SK-MEL-5 (cell line): ENCODE measurements at regions not wholly inside any gene's neighbourhood (a gene's known extent, or its start where the extent isn't known, plus 50 kb on each side); places are given as distances from the start of the nearest gene placed in this dataset.

Experiments used
- DNase-seq: peaks from one replicate; pipeline ENCODE4 v3.0.0-alpha.2; 2016; ENCODE audit warnings: low read depth, low spot score
- in situ Hi-C: cut with HindIII; loops from 2 replicates; pipeline ENCODE4 v1.10.0; 2016; ENCODE audit warnings: low sequenced_read_pairs, high pct_unique_total_duplicates, low pct_unique_long_range_greater_than_20kb

- in situ Hi-C loops, result no loop called here
These were observed 320.7 kb downstream of the BTG1 start for GRCh38 chr12:91824991-91825390.

GRCh38 chr12:91819132-91819447, 326.6 kb downstream of the BTG1 start:
- in situ Hi-C loops, result no loop called here
- DNase-seq, result no peak

More at GRCh38 chr12:91824991-91825390, 320.7 kb downstream of the BTG1 start:
- DNase-seq, result no peak

GRCh38 chr12:91818227-91819131, 327.2 kb downstream of the BTG1 start:
- in situ Hi-C loops, result no loop called here
- DNase-seq, result no peak

- no peak for DNase-seq
- in situ Hi-C loops, result no loop called here
These were observed 328.1 kb downstream of the BTG1 start for GRCh38 chr12:91817517-91817916.

- no peak for DNase-seq
- in situ Hi-C loops, result no loop called here
These were observed 331.9 kb downstream of the BTG1 start for GRCh38 chr12:91813701-91814100.

- DNase-seq, result peak; percentile 73
- in situ Hi-C loops, result no loop called here
These were observed 334.0 kb downstream of the BTG1 start for GRCh38 chr12:91811481-91812287.

- in situ Hi-C loops, result no loop called here
- no peak for DNase-seq
These were observed 334.9 kb downstream of the BTG1 start for GRCh38 chr12:91810531-91811451.

GRCh38 chr12:91810077-91810476, 335.6 kb downstream of the BTG1 start:
- DNase-seq, result no peak
- in situ Hi-C loops, result no loop called here

GRCh38 chr12:91805031-91805430, 340.6 kb downstream of the BTG1 start:
- in situ Hi-C loops, result no loop called here

GRCh38 chr12:91804533-91804932, 341.1 kb downstream of the BTG1 start:
- in situ Hi-C loops, result no loop called here

More at GRCh38 chr12:91805031-91805430, 340.6 kb downstream of the BTG1 start:
- DNase-seq, result no peak

GRCh38 chr12:91801048-91801447, 344.6 kb downstream of the BTG1 start:
- in situ Hi-C loops, result no loop called here
- DNase-seq, result no peak

More at GRCh38 chr12:91804533-91804932, 341.1 kb downstream of the BTG1 start:
- DNase-seq, result no peak

GRCh38 chr12:91793676-91794075, 352.0 kb downstream of the BTG1 start:
- DNase-seq, result no peak
- in situ Hi-C loops, result no loop called here

GRCh38 chr12:91792597-91792996, 353.0 kb downstream of the BTG1 start:
- in situ Hi-C loops, result no loop called here

GRCh38 chr12:91786499-91787272, 359.0 kb downstream of the BTG1 start:
- no peak for DNase-seq
- in situ Hi-C loops, result no loop called here

More at GRCh38 chr12:91792597-91792996, 353.0 kb downstream of the BTG1 start:
- no peak for DNase-seq

- no peak for DNase-seq
- in situ Hi-C loops, result no loop called here
These were observed 359.8 kb downstream of the BTG1 start for GRCh38 chr12:91785655-91786498.

- no peak for DNase-seq
- in situ Hi-C loops, result no loop called here
These were observed 364.5 kb downstream of the BTG1 start for GRCh38 chr12:91781114-91781513.
